DOHH2 (cell line): ENCODE measurements at regions not wholly inside any gene's neighbourhood (a gene's known extent, or its start where the extent isn't known, plus 50 kb on each side); places are given as distances from the start of the nearest gene placed in this dataset.

Source experiments
- CTCF ChIP-seq: fragments of 200-600 bp; sonication (generic); IDR thresholded peaks from one replicate; pipeline ENCODE4 v1.5.1; 2014; ENCODE audit warnings: antibody characterized with exemption, mild to moderate bottlenecking, low read depth, low read length; ENCODE audit not compliant: poor library complexity, severe bottlenecking
- EZH2phosphoT487 ChIP-seq: fragments of 200-600 bp; sonication (generic); IDR thresholded peaks from 2 replicates; pipeline ENCODE4 v1.6.1; 2017; ENCODE audit warnings: borderline replicate concordance, mild to moderate bottlenecking, antibody characterized with exemption, low read length, moderate library complexity, mixed read lengths

GRCh38 chr2:59604123-59604522 lies 949.3 kb downstream of the BCL11A start:
- TF ChIP-seq CTCF (no peak), EZH2phosphoT487 (no peak)
